ENCODE measurements at regions not wholly inside any gene's neighbourhood (a gene's known extent, or its start where the extent isn't known, plus 50 kb on each side); places are given as distances from the start of the nearest gene placed in this dataset.

DNA sequence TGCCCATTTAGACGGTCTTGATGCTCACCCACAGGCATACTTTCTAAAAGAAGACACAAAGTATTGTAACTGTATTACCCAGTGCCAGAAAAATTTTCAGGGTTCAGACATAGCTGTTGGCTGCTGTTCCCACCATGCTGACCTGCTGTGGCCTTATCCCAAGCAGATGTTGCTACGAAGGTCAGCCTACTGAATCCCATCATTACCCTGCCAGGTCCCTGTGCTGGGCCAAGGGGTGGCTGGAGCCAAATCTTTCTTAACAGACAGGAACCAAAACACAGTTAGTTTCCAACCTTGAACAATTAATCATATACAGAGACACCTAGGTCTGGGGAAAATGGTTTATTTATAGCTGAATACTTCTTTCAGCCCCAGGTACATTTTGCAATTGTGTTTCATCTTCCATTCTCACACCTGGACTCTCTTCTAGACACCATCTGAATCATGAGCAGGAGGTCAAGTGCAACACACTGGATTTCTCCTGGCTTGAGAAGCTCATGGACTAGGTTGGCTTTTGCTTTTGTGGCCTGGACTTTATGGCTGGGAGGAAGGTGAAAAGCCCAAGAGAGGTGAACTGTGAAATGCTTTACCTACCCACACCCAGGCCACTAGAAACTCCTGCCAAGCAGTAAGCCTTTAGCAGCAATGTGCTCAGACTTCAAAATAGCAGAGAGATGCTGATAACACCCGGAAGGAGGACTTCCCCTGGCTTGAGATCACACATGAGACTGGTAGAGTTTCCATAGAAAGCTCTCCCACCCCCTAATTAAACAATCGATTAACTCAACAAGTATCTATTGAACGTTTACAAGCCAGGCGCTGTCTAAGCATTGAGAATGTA, 150.1 kb downstream of the SUDS3 start:
- Histone ChIP-seq H3K79me2 (ENCODE audit: control insufficient read depth, insufficient read depth, low read length) (no peaks in the 10 kb centered on the region), H3K9me3 (replicated peaks; ENCODE audit: control insufficient read depth, insufficient read depth, low read depth, low read length) (no peaks in the 10 kb centered on the region), H3K4me1 (replicated peaks in 1 of 2; ENCODE audit: control insufficient read depth in 2 of 2, insufficient read depth in 2 of 2, low read length in 2 of 2) (no peaks in the 10 kb centered on the region), H3K4me2 (ENCODE audit: insufficient read depth, low read length) (no peak overlapping the region), H3K27ac (ENCODE audit: extremely low read depth, low read depth, low read length) (no peak overlapping the region), H3K4me3 (no peak overlapping the region), H3K9ac (ENCODE audit: insufficient read depth in 1 of 2, low read depth in 2 of 2, low read length in 2 of 2) (no peak overlapping the region), H4K20me1 (replicated peaks; ENCODE audit: control insufficient read depth, insufficient read depth, low read length) (no peaks in the 10 kb centered on the region), H3K36me3 (ENCODE audit: control insufficient read depth, insufficient read depth, low read length) (no peaks in the 10 kb centered on the region), H3K27me3 (ENCODE audit: control insufficient read depth in 2 of 2, insufficient read depth in 2 of 2, low read length in 2 of 2) (peaks cover 5 to 11% of the 10 kb centered on the region in 2 experiments; a peak in 4 of 5 replicates), H3K9me1 (ENCODE audit: control insufficient read depth, insufficient read depth, low read length) (no peaks in the 10 kb centered on the region), H2AFZ (ENCODE audit: low read depth, low read length) (no peak overlapping the region)
- FAIRE-seq: no peak
- BruUV-seq (replicated peaks): no TSS peak
- POLR2A ChIA-PET: no interaction called here
- no peak for DNase-seq (ENCODE audit: extremely low read depth in 1 of 4, low spot score in 3 of 4)
- intact Hi-C loops (cut with micrococcal nuclease): no loop called here
- TF ChIP-seq KLF6 (CRISPR knock-in tag; IDR thresholded peaks at IDR 0.05; ENCODE audit: borderline replicate concordance): no peak
- TF ChIP-seq RB1 (IDR thresholded peaks at IDR 0.05; ENCODE audit: low read depth): no peak
- TF ChIP-seq HMG20A (CRISPR knock-in tag; conservative IDR thresholded peaks at IDR 0.05): no peak
- no peak for TF ChIP-seq SPI1 (IDR thresholded peaks at IDR 0.05; ENCODE audit: borderline replicate concordance, low read depth, low read length)
- no peak for TF ChIP-seq ZBTB17 (CRISPR knock-in tag; IDR thresholded peaks at IDR 0.05)
- TF ChIP-seq CTBP1 (IDR thresholded peaks at IDR 0.05; ENCODE audit: borderline replicate concordance): no peak
- no peak for TF ChIP-seq PHF20 (IDR thresholded peaks at IDR 0.05; ENCODE audit: partially characterized antibody)
- no peak for TF ChIP-seq ZKSCAN3 (CRISPR knock-in tag; IDR thresholded peaks at IDR 0.05)
- TF ChIP-seq, protein P1, sequence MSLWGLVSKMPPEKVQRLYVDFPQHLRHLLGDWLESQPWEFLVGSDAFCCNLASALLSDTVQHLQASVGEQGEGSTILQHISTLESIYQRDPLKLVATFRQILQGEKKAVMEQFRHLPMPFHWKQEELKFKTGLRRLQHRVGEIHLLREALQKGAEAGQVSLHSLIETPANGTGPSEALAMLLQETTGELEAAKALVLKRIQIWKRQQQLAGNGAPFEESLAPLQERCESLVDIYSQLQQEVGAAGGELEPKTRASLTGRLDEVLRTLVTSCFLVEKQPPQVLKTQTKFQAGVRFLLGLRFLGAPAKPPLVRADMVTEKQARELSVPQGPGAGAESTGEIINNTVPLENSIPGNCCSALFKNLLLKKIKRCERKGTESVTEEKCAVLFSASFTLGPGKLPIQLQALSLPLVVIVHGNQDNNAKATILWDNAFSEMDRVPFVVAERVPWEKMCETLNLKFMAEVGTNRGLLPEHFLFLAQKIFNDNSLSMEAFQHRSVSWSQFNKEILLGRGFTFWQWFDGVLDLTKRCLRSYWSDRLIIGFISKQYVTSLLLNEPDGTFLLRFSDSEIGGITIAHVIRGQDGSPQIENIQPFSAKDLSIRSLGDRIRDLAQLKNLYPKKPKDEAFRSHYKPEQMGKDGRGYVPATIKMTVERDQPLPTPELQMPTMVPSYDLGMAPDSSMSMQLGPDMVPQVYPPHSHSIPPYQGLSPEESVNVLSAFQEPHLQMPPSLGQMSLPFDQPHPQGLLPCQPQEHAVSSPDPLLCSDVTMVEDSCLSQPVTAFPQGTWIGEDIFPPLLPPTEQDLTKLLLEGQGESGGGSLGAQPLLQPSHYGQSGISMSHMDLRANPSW (CRISPR knock-in tag; IDR thresholded peaks at IDR 0.05): no peak
- no peak for TF ChIP-seq IRF2 (CRISPR knock-in tag; IDR thresholded peaks at IDR 0.05)
- no peak for TF ChIP-seq BRCA1 (IDR thresholded peaks at IDR 0.05)
- TF ChIP-seq BRCA1 (CRISPR knock-in tag; IDR thresholded peaks at IDR 0.05): no peak
- TF ChIP-seq, protein P2, sequence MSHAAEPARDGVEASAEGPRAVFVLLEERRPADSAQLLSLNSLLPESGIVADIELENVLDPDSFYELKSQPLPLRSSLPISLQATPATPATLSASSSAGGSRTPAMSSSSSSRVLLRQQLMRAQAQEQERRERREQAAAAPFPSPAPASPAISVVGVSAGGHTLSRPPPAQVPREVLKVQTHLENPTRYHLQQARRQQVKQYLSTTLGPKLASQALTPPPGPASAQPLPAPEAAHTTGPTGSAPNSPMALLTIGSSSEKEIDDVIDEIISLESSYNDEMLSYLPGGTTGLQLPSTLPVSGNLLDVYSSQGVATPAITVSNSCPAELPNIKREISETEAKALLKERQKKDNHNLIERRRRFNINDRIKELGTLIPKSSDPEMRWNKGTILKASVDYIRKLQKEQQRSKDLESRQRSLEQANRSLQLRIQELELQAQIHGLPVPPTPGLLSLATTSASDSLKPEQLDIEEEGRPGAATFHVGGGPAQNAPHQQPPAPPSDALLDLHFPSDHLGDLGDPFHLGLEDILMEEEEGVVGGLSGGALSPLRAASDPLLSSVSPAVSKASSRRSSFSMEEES (CRISPR knock-in tag; IDR thresholded peaks at IDR 0.05): no peak
- in situ Hi-C loops (cut with MboI): no loop called here
- 0% methylated on average over 6 of the region's 6 CpGs for WGBS (ENCODE audit: insufficient coverage, low coverage, missing lambda C conversion rate)
- CTCF ChIA-PET (ENCODE audit: low intra/inter-chr PET ratio): no interaction called here
- ATAC-seq: no peak
